RKO (cell line): ENCODE measurements at regions not wholly inside any gene's neighbourhood (a gene's known extent, or its start where the extent isn't known, plus 50 kb on each side); places are given as distances from the start of the nearest gene placed in this dataset.

Experiments
- DNase-seq: peaks from one replicate; pipeline ENCODE4 v3.0.0-alpha.2; 2016; ENCODE audit warnings: low spot score

DNA sequence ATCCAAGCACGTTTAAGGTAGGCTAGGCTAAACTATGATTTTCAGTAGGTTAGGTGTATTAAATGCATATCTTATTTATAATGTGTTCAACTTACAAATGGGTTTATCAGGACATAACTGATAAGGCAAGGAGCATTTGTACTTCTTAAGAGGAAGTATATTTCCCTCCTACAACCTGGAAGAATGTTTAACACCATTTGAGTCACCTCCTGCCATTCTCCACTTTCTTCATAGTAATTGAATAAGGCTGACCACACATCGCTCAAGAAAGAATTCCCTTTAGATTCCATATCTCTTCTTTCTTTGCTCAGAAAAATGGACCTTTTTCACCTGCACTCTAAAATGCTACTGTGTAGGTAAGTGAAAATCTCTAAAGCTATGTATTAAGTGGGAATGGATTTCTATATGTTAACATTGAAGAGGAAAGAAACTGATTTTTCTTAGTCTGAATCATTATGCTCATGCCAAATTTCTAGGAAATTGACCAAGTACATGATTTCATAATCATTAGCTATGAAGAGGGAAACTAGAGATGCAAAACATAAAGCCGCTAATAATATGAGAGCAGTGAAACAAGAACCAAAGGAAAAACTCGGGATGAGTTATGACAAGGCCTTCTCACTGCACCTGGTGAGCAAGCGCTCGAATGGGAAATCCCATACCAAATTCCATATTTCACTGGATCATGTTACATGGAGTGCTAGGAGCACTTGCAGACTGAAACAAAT, 210.4 kb downstream of the ALDH8A1 start:
- DNase-seq: no peak

- DNase-seq: no peak
Measured at GRCh38 chr6:134738211-134738885, 211.6 kb downstream of the ALDH8A1 start.

GRCh38 chr6:134735461-134735860, 214.4 kb downstream of the ALDH8A1 start:
- no peak for DNase-seq

DNA sequence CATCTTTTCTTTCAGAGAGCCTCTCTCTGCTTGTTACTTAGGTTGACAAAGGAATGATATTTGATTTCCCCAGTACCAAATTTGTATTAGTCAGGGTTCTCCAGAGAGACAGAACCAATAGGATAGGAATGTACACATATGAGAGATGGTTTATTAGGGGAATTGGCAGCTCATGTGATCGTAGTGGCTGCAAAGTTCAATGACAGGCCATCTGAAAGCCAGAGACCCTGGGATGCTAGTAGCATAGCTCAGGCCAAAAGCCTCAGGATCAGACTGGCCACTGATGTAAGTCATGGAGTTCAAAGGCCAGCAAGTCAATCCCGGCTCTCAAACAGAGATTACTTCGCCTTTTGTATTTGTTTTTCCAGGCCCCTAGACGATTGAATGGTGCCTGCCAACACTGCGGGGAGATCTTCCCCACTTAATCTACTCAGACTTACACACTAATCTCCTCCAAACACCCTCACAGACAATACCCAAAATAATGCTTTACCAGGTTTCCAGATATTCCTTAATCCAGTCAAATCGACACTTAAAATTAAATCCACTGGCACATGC, 215.5 kb downstream of the ALDH8A1 start:
- DNase-seq: no peak

DNA sequence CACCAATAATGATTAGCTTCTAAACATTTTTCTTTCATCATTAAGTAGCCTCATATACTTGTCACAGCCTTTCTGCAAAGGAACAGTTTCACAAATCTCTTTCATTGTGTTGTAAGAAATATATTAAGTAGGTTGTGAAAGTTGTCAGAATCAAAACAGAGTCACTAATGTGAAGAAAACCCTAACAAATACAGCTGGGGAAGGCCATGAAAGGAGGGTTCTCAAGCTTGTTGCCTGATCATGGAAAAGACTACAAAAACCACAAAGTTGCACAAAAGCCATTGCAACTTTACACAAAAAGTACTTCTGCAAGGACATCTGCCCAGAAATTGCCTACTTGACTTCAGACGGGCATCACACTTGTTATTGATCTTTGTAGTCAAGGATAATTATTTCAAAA, 216.1 kb downstream of the ALDH8A1 start:
- no peak for DNase-seq

GRCh38 chr6:134732763-134733162, 217.1 kb downstream of the ALDH8A1 start:
- peak; percentile 4 for DNase-seq

DNA sequence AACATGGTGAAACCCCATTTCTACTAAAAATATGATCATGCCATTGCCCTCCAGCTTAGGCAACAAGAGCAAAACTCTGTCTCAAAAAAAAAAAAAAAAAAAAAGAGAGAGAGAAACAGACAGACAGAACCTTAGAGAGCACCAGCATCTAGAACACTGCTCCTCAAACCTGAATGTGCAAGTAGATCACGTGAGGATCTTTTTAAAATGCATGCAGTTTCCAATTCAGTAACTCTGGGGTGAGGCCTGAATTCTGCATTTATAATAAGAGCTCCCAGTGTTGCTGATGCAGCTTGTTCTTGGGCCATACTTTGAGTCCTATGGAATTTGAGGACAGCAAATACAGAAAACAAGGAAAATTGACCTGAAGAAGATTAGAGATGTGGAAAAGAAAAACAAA, 218.3 kb downstream of the ALDH8A1 start:
- DNase-seq: no peak

DNA sequence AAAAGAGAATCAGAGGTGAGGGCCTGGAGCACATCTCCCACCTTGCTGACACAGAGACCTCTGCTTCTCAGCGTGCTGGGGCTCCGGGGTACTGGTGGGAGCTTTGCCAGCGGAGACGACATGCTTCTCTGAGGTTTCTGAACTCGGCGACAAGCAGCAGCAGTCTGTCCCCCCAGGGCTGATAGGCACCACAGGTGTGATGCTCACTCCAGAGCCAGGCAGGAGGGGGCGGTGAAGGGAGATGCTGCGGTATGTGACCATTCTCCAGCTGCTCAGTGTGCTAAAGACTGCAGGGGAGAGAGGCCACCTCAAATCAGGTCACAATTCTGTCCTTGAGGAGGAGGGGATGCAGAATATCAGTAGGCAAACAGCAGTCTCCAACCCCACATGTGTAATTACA, 219.9 kb downstream of the ALDH8A1 start:
- no peak for DNase-seq

DNA sequence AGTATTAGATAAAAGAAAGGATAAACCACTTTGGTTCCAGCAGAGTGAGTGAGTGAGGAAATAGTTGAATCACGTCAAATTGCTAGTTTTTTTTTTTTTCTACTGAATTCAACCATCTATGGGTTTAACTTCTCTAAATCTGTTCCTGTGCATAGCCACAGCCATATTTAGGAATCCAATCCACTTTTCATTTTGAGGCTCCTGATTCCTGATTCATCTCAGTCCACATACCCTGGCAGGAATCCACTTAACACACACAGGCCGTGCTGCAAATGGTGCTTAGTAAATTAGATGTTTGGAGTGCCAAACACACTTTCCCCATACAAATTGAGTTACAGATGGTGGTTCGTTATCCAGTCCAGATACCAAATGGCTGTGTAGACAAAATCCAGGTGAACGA, 220.3 kb downstream of the ALDH8A1 start:
- no peak for DNase-seq

DNA sequence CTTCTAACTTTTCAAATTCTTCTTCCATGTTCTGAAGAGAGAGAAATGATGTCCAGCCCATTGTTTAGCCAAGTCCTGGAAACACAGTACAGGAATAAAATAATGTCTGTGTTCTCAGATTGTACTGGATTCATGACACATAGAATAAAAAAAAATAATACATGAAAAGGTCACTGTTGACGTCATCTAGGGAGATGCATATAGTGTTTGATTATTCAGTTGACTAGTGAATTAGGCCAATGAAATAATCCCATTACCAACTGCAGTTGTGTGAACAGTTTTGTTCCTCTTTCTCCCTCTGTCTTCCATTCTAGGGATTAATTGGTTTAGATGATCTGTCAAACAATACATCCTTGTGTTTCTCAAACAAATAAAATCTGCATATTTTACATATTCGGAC, 222.8 kb downstream of the ALDH8A1 start:
- DNase-seq: no peak

GRCh38 chr6:134725590-134725989, 224.3 kb downstream of the ALDH8A1 start:
- DNase-seq: no peak

DNA sequence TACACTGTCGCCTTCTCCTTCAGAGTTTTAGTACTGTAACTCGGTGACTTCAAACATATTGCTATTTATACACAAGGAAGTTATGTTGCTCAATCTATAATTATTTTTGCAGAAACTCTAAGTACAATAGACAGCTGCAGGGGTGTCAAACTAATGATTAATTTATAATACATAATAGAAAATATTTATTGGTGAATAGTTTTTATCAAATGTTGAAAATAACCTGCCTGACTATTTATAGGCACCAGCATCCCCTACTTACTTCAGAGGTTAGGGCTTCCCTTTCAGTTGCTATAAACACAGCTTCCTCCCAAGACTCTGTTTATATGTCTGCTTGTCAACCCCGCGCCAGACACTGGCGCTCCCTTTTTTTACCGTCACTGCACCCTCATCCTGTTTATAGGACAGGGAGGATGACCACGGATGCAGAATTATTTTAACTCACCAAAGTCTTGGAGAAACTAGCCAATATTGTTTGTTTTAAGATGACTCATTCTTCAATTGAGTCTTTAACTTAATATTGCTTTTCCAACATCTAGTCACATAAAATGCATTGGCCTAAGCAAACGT, 225.0 kb downstream of the ALDH8A1 start:
- no peak for DNase-seq

DNA sequence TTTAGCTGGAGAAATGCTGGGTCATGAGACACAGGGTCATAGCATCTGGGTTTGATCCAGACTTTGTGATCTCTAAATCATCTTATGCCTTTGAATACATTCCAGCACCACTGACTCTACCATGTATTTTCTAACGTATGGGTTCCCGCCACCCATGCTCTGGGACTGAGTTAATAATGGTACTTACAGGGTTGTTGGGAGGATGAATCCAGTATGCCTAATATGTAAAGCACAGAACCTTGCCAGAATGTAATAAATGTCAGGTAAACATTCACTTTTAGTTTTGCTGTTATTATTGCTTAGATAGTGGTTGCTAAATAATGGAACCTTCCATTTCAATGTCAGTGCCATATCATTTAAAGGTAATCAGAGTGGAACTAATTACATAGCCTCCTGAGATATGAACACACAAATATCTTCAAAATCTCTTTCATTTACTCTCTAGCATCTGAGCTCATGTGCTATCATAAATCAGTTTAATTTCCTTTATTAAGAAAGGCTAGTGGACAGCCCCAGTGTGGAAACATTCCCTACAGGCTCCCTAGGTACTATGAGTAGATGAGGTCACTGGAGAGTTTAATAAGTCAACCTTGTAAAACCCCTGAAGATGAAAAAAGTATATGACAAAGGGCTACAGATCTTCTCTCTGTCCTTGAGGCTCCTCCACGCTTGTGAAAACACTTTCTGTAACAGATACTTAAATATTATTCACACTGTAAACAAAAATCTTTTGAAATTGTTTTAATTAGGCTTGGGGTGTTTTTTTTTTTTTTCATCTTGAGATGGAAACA, 226.6 kb downstream of the ALDH8A1 start:
- DNase-seq: no peak

DNA sequence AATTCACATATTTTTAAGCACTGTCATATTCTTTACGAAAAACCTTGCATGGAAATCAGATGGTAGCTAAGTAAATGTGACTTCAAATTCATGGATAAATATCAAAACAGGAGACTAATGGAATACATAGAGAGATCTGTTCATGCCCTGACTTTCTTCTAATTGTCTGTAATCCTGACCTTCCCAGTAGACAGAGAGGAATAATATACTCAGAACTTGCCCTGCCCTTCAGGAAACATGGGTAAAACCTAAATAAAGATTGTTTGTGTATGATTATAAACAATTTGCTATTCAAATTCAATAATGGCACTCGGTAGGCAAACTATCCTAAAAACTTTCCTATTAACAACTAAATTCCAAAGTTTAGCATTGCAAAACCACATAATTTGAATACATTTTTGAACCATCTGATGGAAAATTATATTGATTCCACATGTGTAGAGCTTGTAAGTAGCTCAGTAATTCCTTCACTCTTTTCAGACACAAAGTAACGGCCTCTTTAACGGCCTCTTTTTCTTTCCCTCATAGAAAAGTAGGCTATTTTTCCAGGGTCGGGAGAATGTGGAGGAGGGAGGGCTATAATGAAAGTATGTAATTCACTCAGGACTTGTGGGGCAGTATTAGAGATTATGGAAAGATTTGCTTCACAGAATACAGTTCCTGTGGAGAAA, 227.6 kb downstream of the ALDH8A1 start:
- DNase-seq: no peak

DNA sequence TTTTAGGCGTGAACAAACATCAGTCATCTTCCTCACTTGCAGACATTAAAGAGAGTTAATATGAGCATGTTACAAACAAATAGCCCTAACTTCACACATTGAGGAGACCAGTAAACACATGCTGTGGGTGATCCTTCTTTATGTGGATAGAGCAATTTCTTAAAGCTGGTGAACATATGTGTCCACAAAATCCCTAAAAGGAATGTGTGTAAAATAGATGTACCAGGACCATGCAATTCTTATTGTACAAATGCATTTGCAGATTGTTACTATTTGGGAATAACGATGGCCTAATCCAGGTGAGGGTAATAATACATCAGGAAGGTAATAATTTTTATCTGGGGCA, 228.9 kb downstream of the ALDH8A1 start:
- no peak for DNase-seq

DNA sequence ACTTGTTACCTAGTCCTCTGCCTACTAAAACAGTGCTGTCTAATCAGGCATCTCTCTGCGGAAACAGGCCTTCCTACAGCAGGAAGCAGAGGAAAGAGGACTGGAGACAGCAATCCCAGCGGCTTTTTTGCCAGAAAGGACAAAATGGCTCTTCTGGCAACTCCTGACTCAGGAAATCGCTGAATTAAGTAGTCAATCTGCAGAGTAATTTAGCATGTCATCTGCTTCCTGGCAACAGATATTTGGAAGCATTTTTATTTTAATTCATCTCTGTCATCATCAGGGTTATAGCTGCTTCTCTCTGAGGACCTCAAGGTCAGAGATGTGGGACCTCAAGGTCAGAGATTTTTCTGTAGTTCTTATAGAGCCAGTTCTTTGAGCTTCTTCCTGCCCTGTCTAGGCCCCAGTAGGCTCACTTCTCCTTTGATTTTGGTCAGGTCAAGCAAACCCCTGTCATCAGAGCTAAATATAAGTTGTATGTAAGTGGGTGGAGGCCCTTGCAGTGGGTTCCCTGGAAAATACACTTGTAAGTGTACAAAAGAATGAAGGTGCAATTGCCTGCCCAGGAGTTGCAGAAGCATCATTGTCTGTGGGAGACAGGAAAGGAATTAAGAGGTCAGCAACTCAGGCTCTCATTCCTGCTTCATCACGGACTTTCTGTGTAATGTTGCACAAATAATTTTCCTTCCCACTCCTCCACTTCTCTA, 229.4 kb downstream of the ALDH8A1 start:
- no peak for DNase-seq

- no peak for DNase-seq
Measured at GRCh38 chr6:134719911-134720310, 230.0 kb downstream of the ALDH8A1 start.

DNA sequence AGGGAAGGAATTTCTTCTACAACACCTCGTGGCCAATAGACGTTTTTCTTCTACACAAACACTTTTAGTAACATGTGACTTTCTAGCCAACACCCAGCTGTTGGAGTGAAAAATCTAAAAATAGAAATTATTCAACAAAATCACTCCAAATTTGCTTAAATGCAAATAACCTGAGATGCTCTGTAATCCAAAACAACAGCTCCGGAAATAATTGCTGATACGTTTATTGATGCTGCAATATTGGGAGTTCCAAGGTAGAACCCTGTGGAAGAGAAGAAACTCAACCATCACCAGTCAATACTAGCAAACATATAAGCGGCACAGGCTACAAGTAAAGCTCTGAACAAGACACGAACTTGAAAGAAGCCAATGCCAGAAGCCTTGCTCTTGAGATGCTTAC, 230.6 kb downstream of the ALDH8A1 start:
- DNase-seq: no peak

DNA sequence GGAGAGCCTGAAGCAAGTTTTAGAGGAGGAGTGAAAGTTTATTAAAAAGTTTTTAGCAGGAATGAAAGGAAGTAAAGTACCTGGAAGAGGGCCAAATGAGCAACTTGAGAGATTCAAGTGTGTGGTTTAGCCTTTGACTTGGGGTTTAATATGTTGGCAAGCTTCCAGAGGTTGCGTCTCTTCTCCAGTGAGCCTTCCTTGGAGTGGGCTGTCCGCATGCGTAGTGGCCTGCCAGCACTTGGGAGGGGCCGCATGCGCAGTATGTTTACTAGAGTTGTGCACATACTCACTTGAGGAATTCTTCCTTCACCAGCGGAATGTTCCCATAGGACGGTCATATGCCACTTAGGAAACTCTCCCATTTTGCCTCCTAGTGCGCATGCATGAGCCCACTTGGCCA, 235.2 kb downstream of the ALDH8A1 start:
- no peak for DNase-seq

- no peak for DNase-seq
Measured at GRCh38 chr6:134714113-134714512, 235.8 kb downstream of the ALDH8A1 start.

DNA sequence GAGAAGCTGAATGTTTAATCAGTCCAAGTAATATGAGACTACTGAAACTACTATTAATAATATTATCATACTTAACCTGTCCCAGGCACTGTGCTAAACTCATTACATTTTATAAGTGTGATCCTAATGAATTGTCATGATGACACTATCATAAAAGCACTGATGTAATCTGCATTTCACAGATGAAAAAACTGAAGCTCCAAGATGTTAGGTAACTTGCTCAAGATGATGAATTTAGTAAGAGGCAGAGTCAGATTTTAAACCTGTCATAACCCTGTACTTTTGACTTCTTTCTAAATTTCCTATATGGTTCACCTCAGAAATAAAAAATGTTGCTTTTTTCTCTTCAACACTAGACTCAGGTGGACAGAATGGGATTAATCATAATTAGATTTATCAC, 237.6 kb downstream of the ALDH8A1 start:
- no peak for DNase-seq
